ENCODE measurements at regions not wholly inside any gene's neighbourhood (a gene's known extent, or its start where the extent isn't known, plus 50 kb on each side); places are given as distances from the start of the nearest gene placed in this dataset.

DNA sequence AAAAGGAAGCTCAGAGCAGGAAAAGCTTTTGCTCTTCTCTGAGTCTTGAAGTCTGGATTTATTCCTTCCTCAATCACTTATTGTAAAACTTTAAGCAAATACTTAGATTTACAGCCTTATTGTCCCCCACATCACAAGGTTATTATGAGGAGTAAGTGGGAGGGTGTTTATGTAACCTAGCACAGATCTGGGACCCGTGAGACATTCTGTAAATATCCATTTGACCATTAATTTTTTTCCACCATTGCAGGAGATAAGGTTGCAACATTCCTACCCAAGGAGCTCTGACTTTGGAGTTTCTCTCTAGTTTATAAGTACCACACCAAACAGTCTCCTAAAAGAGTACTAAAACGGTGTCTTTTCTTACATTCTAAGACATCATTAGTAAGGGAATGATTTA lies 52.1 kb upstream of the CTIF start:
- TF ChIP-seq, protein P1, sequence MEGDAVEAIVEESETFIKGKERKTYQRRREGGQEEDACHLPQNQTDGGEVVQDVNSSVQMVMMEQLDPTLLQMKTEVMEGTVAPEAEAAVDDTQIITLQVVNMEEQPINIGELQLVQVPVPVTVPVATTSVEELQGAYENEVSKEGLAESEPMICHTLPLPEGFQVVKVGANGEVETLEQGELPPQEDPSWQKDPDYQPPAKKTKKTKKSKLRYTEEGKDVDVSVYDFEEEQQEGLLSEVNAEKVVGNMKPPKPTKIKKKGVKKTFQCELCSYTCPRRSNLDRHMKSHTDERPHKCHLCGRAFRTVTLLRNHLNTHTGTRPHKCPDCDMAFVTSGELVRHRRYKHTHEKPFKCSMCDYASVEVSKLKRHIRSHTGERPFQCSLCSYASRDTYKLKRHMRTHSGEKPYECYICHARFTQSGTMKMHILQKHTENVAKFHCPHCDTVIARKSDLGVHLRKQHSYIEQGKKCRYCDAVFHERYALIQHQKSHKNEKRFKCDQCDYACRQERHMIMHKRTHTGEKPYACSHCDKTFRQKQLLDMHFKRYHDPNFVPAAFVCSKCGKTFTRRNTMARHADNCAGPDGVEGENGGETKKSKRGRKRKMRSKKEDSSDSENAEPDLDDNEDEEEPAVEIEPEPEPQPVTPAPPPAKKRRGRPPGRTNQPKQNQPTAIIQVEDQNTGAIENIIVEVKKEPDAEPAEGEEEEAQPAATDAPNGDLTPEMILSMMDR (IDR thresholded peaks at IDR 0.05): no peak
- TF ChIP-seq EP300 (IDR thresholded peaks at IDR 0.05): no peak
